ENCODE measurements at regions not wholly inside any gene's neighbourhood (a gene's known extent, or its start where the extent isn't known, plus 50 kb on each side); places are given as distances from the start of the nearest gene placed in this dataset.

- no peaks in the 10 kb centered on the region for H3K9me3 ChIP-seq (ENCODE audit: control insufficient read depth, insufficient read depth, low read length)
- H3K27ac ChIP-seq (ENCODE audit: low read length): no peak overlapping the region
- no peak overlapping the region for H3K4me3 ChIP-seq (ENCODE audit: low read length)
- no peaks in the 10 kb centered on the region for H3K36me3 ChIP-seq (ENCODE audit: control insufficient read depth, insufficient read depth, low read length)
- no peaks in the 10 kb centered on the region for H3K4me1 ChIP-seq (ENCODE audit: control insufficient read depth, insufficient read depth, low read length)
- H3K27me3 ChIP-seq (ENCODE audit: control insufficient read depth, insufficient read depth, low read length): no peaks in the 10 kb centered on the region
- DNase-seq (ENCODE audit: low read depth, low spot score): no peak
- no CpG with 5 or more reads among the region's 1 CpG for WGBS (ENCODE audit: insufficient coverage, insufficient read length)
Measured at GRCh38 chr1:55634516-55634915, 419.4 kb upstream of the USP24 start.

GRCh38 chr1:55632906-55633305 is 417.7 kb upstream of the USP24 start:
- Histone ChIP-seq H3K27me3 (ENCODE audit: control insufficient read depth, insufficient read depth, low read length) (no peaks in the 10 kb centered on the region), H3K27ac (ENCODE audit: low read length) (no peak overlapping the region), H3K36me3 (ENCODE audit: control insufficient read depth, insufficient read depth, low read length) (no peaks in the 10 kb centered on the region), H3K9me3 (ENCODE audit: control insufficient read depth, insufficient read depth, low read length) (no peaks in the 10 kb centered on the region), H3K4me1 (ENCODE audit: control insufficient read depth, insufficient read depth, low read length) (no peaks in the 10 kb centered on the region), H3K4me3 (ENCODE audit: low read length) (no peak overlapping the region)
- no CpG with 5 or more reads among the region's 2 CpGs for WGBS (ENCODE audit: insufficient coverage, insufficient read length)
- no peak for DNase-seq (ENCODE audit: low read depth, low spot score)

DNA sequence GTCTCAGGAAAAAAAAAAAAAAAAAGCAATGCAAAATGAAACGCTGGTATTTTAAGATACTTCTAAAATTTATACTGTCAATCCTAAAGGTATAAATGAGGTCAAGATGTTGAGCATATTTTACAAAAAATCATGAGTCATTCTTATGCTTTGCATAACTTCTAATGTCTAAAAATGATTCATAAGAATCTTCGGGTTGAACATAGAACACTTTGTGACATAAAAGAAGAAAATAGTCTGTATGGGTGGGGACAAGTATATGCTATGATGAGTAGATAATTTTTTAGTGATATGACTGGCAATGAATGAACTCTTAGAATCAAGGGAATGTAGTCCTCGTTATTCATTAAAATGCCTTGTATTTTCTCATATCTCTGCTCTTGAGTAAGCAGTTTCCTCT is 416.9 kb upstream of the USP24 start:
- no CpG with 5 or more reads among the region's 3 CpGs for WGBS (ENCODE audit: insufficient coverage, insufficient read length)
- Histone ChIP-seq H3K27me3 (ENCODE audit: control insufficient read depth, insufficient read depth, low read length) (no peaks in the 10 kb centered on the region), H3K4me3 (ENCODE audit: low read length) (no peak overlapping the region), H3K9me3 (ENCODE audit: control insufficient read depth, insufficient read depth, low read length) (no peaks in the 10 kb centered on the region), H3K27ac (ENCODE audit: low read length) (no peak overlapping the region), H3K4me1 (ENCODE audit: control insufficient read depth, insufficient read depth, low read length) (no peaks in the 10 kb centered on the region), H3K36me3 (ENCODE audit: control insufficient read depth, insufficient read depth, low read length) (no peaks in the 10 kb centered on the region)
- DNase-seq (ENCODE audit: low read depth, low spot score): no peak

GRCh38 chr1:55631509-55631908 is 416.3 kb upstream of the USP24 start:
- no CpG with 5 or more reads among the region's 2 CpGs for WGBS (ENCODE audit: insufficient coverage, insufficient read length)
- Histone ChIP-seq H3K27ac (ENCODE audit: low read length) (no peak overlapping the region), H3K9me3 (ENCODE audit: control insufficient read depth, insufficient read depth, low read length) (no peaks in the 10 kb centered on the region), H3K4me1 (ENCODE audit: control insufficient read depth, insufficient read depth, low read length) (no peaks in the 10 kb centered on the region), H3K27me3 (ENCODE audit: control insufficient read depth, insufficient read depth, low read length) (no peaks in the 10 kb centered on the region), H3K36me3 (ENCODE audit: control insufficient read depth, insufficient read depth, low read length) (no peaks in the 10 kb centered on the region), H3K4me3 (ENCODE audit: low read length) (no peak overlapping the region)
- no peak for DNase-seq (ENCODE audit: low read depth, low spot score)

GRCh38 chr1:55626326-55626725 is 411.2 kb upstream of the USP24 start:
- Histone ChIP-seq H3K9me3 (ENCODE audit: control insufficient read depth, insufficient read depth, low read length) (no peaks in the 10 kb centered on the region), H3K27ac (ENCODE audit: low read length) (no peak overlapping the region), H3K27me3 (ENCODE audit: control insufficient read depth, insufficient read depth, low read length) (no peaks in the 10 kb centered on the region), H3K4me1 (ENCODE audit: control insufficient read depth, insufficient read depth, low read length) (no peaks in the 10 kb centered on the region), H3K4me3 (ENCODE audit: low read length) (no peak overlapping the region), H3K36me3 (ENCODE audit: control insufficient read depth, insufficient read depth, low read length) (no peaks in the 10 kb centered on the region)
- no peak for DNase-seq (ENCODE audit: low read depth, low spot score)
- no CpG with 5 or more reads among the region's 1 CpG for WGBS (ENCODE audit: insufficient coverage, insufficient read length)

DNA sequence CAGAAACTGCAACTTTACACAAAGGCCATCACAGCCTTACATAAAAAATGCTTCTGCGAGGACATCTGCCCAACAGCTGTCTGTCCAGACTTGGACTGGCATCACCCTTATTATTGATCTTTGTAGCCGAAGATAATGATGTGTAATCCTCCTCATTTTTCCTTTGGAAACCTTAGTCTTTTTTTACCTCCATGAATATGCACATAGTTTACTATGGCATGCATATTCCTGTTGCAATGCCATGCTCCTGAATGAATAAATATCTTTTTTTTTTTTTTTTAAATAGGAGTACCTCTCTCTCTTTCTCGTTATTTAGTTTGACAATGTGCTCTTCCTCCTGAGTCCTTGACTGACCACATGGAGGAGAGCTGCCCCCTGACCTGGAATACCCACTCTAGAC is 409.6 kb upstream of the USP24 start:
- Histone ChIP-seq H3K4me1 (ENCODE audit: control insufficient read depth, insufficient read depth, low read length) (no peaks in the 10 kb centered on the region), H3K9me3 (ENCODE audit: control insufficient read depth, insufficient read depth, low read length) (no peaks in the 10 kb centered on the region), H3K4me3 (ENCODE audit: low read length) (no peak overlapping the region), H3K27ac (ENCODE audit: low read length) (no peak overlapping the region), H3K27me3 (ENCODE audit: control insufficient read depth, insufficient read depth, low read length) (no peaks in the 10 kb centered on the region), H3K36me3 (ENCODE audit: control insufficient read depth, insufficient read depth, low read length) (no peaks in the 10 kb centered on the region)
- WGBS (ENCODE audit: insufficient coverage, insufficient read length): no CpG with 5 or more reads among the region's 3 CpGs
- DNase-seq (ENCODE audit: low read depth, low spot score): no peak

DNA sequence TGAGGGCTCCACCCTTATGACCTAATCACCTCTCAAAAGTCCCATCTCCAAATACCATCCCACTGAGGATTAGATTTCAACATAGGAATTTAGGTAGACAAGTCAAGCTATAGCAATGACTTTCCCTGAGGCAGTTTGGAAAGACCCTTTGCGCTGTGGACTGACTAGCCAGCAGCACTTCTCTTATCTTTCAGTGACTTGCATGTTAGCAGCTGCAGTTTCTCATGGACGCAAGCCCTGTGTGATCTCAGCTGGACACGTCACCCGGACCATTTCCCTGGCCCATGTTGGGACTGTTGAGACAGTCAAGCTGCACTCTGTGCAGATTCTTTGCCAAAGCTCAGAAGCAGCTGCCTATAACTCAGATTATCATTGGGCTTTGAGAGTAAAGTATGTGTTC is 408.1 kb upstream of the USP24 start:
- no peak overlapping the region for H3K27ac ChIP-seq (ENCODE audit: low read length)
- no peaks in the 10 kb centered on the region for H3K27me3 ChIP-seq (ENCODE audit: control insufficient read depth, insufficient read depth, low read length)
- no CpG with 5 or more reads among the region's 4 CpGs for WGBS (ENCODE audit: insufficient coverage, insufficient read length)
- no peak overlapping the region for H3K4me3 ChIP-seq (ENCODE audit: low read length)
- no peak for DNase-seq (ENCODE audit: low read depth, low spot score)
- no peaks in the 10 kb centered on the region for H3K9me3 ChIP-seq (ENCODE audit: control insufficient read depth, insufficient read depth, low read length)
- no peaks in the 10 kb centered on the region for H3K4me1 ChIP-seq (ENCODE audit: control insufficient read depth, insufficient read depth, low read length)
- no peaks in the 10 kb centered on the region for H3K36me3 ChIP-seq (ENCODE audit: control insufficient read depth, insufficient read depth, low read length)

DNA sequence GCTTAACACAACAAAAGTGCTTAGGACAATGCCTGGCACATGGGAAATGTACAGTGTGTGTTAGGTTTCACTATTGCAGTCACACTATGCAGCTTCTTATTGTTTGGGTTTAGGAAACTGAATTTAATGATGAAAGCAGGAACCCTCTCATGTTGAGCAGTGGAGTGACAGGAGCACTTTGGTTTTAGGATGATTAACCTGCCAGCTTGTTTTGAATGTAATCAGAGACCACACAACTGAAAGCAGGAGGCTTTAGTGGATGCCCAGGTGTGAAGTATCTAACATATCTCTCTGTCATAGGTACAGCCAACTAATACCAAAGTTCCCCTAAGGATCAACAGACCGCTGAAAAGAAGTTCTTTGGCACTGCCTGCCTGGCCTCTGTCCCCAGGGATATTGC is 406.9 kb upstream of the USP24 start:
- Histone ChIP-seq H3K36me3 (ENCODE audit: control insufficient read depth, insufficient read depth, low read length) (no peaks in the 10 kb centered on the region), H3K4me3 (ENCODE audit: low read length) (no peak overlapping the region), H3K4me1 (ENCODE audit: control insufficient read depth, insufficient read depth, low read length) (no peaks in the 10 kb centered on the region), H3K9me3 (ENCODE audit: control insufficient read depth, insufficient read depth, low read length) (no peaks in the 10 kb centered on the region), H3K27me3 (ENCODE audit: control insufficient read depth, insufficient read depth, low read length) (no peaks in the 10 kb centered on the region), H3K27ac (ENCODE audit: low read length) (no peak overlapping the region)
- WGBS (ENCODE audit: insufficient coverage, insufficient read length): no CpG with 5 or more reads among the region's 1 CpG
- DNase-seq (ENCODE audit: low read depth, low spot score): no peak

GRCh38 chr1:55618199-55618598 is 403.0 kb upstream of the USP24 start:
- Histone ChIP-seq H3K4me3 (ENCODE audit: low read length) (no peak overlapping the region), H3K27ac (ENCODE audit: low read length) (no peak overlapping the region), H3K4me1 (ENCODE audit: control insufficient read depth, insufficient read depth, low read length) (no peaks in the 10 kb centered on the region), H3K9me3 (ENCODE audit: control insufficient read depth, insufficient read depth, low read length) (no peaks in the 10 kb centered on the region), H3K36me3 (ENCODE audit: control insufficient read depth, insufficient read depth, low read length) (no peaks in the 10 kb centered on the region), H3K27me3 (ENCODE audit: control insufficient read depth, insufficient read depth, low read length) (no peaks in the 10 kb centered on the region)
- DNase-seq (ENCODE audit: low read depth, low spot score): no peak
- WGBS (ENCODE audit: insufficient coverage, insufficient read length): no CpG with 5 or more reads among the region's 1 CpG

- WGBS (ENCODE audit: insufficient coverage, insufficient read length): no CpG with 5 or more reads among the region's 2 CpGs
Measured at GRCh38 chr1:55617288-55617982, 402.3 kb upstream of the USP24 start.

GRCh38 chr1:55612988-55613387 is 397.8 kb upstream of the USP24 start:
- no peak for DNase-seq (ENCODE audit: low read depth, low spot score)
- Histone ChIP-seq H3K27me3 (ENCODE audit: control insufficient read depth, insufficient read depth, low read length) (no peaks in the 10 kb centered on the region), H3K9me3 (ENCODE audit: control insufficient read depth, insufficient read depth, low read length) (no peaks in the 10 kb centered on the region), H3K36me3 (ENCODE audit: control insufficient read depth, insufficient read depth, low read length) (no peaks in the 10 kb centered on the region), H3K4me1 (ENCODE audit: control insufficient read depth, insufficient read depth, low read length) (no peaks in the 10 kb centered on the region), H3K27ac (ENCODE audit: low read length) (no peak overlapping the region), H3K4me3 (ENCODE audit: low read length) (no peak overlapping the region)
- WGBS (ENCODE audit: insufficient coverage, insufficient read length): no CpG with 5 or more reads among the region's 2 CpGs

More at GRCh38 chr1:55617288-55617982, 402.3 kb upstream of the USP24 start:
- no peaks in the 10 kb centered on the region for H3K36me3 ChIP-seq (ENCODE audit: control insufficient read depth, insufficient read depth, low read length)
- no peaks in the 10 kb centered on the region for H3K4me1 ChIP-seq (ENCODE audit: control insufficient read depth, insufficient read depth, low read length)
- H3K4me3 ChIP-seq (ENCODE audit: low read length): no peak overlapping the region
- no peak overlapping the region for H3K27ac ChIP-seq (ENCODE audit: low read length)
- no peaks in the 10 kb centered on the region for H3K27me3 ChIP-seq (ENCODE audit: control insufficient read depth, insufficient read depth, low read length)
- DNase-seq (ENCODE audit: low read depth, low spot score): no peak
- H3K9me3 ChIP-seq (ENCODE audit: control insufficient read depth, insufficient read depth, low read length): no peaks in the 10 kb centered on the region
